WTC11 (cell line): ENCODE measurements at regions not wholly inside any gene's neighbourhood (a gene's known extent, or its start where the extent isn't known, plus 50 kb on each side); places are given as distances from the start of the nearest gene placed in this dataset.

ENCODE experiments used
- ATAC-seq: fragments of 200-7000 bp; cut with Tn5 transposase; 2 replicates; pipeline ENCODE4 v1.10.0; 2021; ENCODE audit warnings: mild to moderate bottlenecking, moderate library complexity
- CTCF ChIA-PET: fragments of 300-600 bp; sonication (Branson Sonifier 250); formaldehyde crosslinking; loops from one replicate; lab custom pipeline; 2021; ENCODE audit warnings: antibody characterized with exemption; lab: Charles Lee
- POLR2A ChIA-PET: fragments of 350-600 bp; sonication (Branson Sonifier 250); formaldehyde crosslinking; loops from one replicate; lab custom pipeline; 2021; ENCODE audit warnings: antibody characterized with exemption; lab: Charles Lee
- DNase-seq: peaks from one replicate; pipeline ENCODE4 v3.0.0; 2021; ENCODE audit warnings: low spot score
- H3K27ac Mint-ChIP-seq: 2 replicates; pipeline ENCODE4 v1.8.0; 2021; ENCODE audit warnings: mixed read lengths
- H3K27me3 Mint-ChIP-seq: 2 replicates; pipeline ENCODE4 v1.8.0; 2021; ENCODE audit warnings: low read depth, mild to moderate bottlenecking, moderate library complexity, mixed read lengths
- H3K36me3 Mint-ChIP-seq: 2 replicates; pipeline ENCODE4 v1.8.0; 2021; ENCODE audit warnings: mixed read lengths
- H3K4me1 Mint-ChIP-seq: 2 replicates; pipeline ENCODE4 v1.8.0; 2022; ENCODE audit warnings: mixed read lengths
- H3K4me3 Mint-ChIP-seq: 2 replicates; pipeline ENCODE4 v1.8.0; 2021; ENCODE audit warnings: mild to moderate bottlenecking, moderate library complexity, mixed read lengths
- H3K9me3 Mint-ChIP-seq: 2 replicates; pipeline ENCODE4 v1.8.0; 2021; ENCODE audit warnings: mixed read lengths
- ATF1 ChIP-seq: sonication (generic); formaldehyde crosslinking; IDR thresholded peaks from 2 replicates; pipeline ENCODE4 v1.8.1; 2023; ENCODE audit warnings: mild to moderate bottlenecking, moderate library complexity, missing genetic modification reagents
- E2F4 ChIP-seq: sonication (generic); formaldehyde crosslinking; IDR thresholded peaks from 2 replicates; pipeline ENCODE4 v1.8.1; 2022; ENCODE audit warnings: low read depth, mild to moderate bottlenecking, moderate library complexity, missing genetic modification reagents, borderline replicate concordance
- FOXP4 ChIP-seq: sonication (generic); formaldehyde crosslinking; IDR thresholded peaks from 2 replicates; pipeline ENCODE4 v1.8.0; 2022; ENCODE audit warnings: mild to moderate bottlenecking, missing genetic modification reagents
- GRHL2 ChIP-seq: fragments of 250-450 bp; sonication (Bioruptor Pico); IDR thresholded peaks from 2 replicates; pipeline ENCODE4 v1.8.0; 2022; ENCODE audit warnings: mild to moderate bottlenecking, moderate library complexity; ENCODE audit not compliant: insufficient replicate concordance, severe bottlenecking
- MXD4 ChIP-seq: fragments of 250-450 bp; sonication (Bioruptor Pico); IDR thresholded peaks from 2 replicates; pipeline ENCODE4 v1.8.0; 2021; ENCODE audit warnings: mild to moderate bottlenecking, moderate library complexity, borderline replicate concordance
- NFATC4 ChIP-seq: fragments of 250-450 bp; sonication (Bioruptor Pico); IDR thresholded peaks from 2 replicates; pipeline ENCODE4 v1.9.0; 2021; ENCODE audit warnings: mild to moderate bottlenecking
- OVOL2 ChIP-seq: fragments of 250-450 bp; sonication (Bioruptor Pico); IDR thresholded peaks from 2 replicates; pipeline ENCODE4 v1.9.0; 2021; ENCODE audit warnings: mild to moderate bottlenecking, borderline replicate concordance
- PRDM15 ChIP-seq: sonication (generic); formaldehyde crosslinking; IDR thresholded peaks from 2 replicates; pipeline ENCODE4 v1.8.0; 2022; ENCODE audit warnings: missing genetic modification reagents
- SMAD3 ChIP-seq: sonication (generic); formaldehyde crosslinking; IDR thresholded peaks from 2 replicates; pipeline ENCODE4 v1.8.0; 2022; ENCODE audit warnings: missing genetic modification reagents, mild to moderate bottlenecking, borderline replicate concordance
- TEAD4 ChIP-seq: sonication (generic); formaldehyde crosslinking; IDR thresholded peaks from 2 replicates; pipeline ENCODE4 v1.8.0; 2022; ENCODE audit warnings: mild to moderate bottlenecking, missing genetic modification reagents
- USF2 ChIP-seq: sonication (generic); formaldehyde crosslinking; IDR thresholded peaks from 2 replicates; pipeline ENCODE4 v1.8.1; 2023; ENCODE audit warnings: mild to moderate bottlenecking, missing genetic modification reagents, moderate library complexity
- ZNF138 ChIP-seq: sonication (generic); formaldehyde crosslinking; conservative IDR thresholded peaks from 2 replicates; pipeline ENCODE4 v1.8.1; 2022; ENCODE audit warnings: mild to moderate bottlenecking, moderate library complexity, missing genetic modification reagents
- ZNF219 ChIP-seq: sonication (generic); formaldehyde crosslinking; IDR thresholded peaks from 2 replicates; pipeline ENCODE4 v1.8.0; 2023; ENCODE audit warnings: missing genetic modification reagents, mild to moderate bottlenecking, borderline replicate concordance
- ZNF317 ChIP-seq: sonication (generic); formaldehyde crosslinking; IDR thresholded peaks from 2 replicates; pipeline ENCODE4 v1.8.1; 2023; ENCODE audit warnings: low read depth, mild to moderate bottlenecking, moderate library complexity, missing genetic modification reagents, borderline replicate concordance
- ZNF396 ChIP-seq: fragments of 250-450 bp; sonication (Bioruptor Pico); IDR thresholded peaks from 2 replicates; pipeline ENCODE4 v1.8.0; 2021; ENCODE audit warnings: mild to moderate bottlenecking, moderate library complexity, borderline replicate concordance
- TF ChIP-seq, protein P1 (sequence below): sonication (generic); formaldehyde crosslinking; IDR thresholded peaks from 2 replicates; pipeline ENCODE4 v1.8.1; 2022; ENCODE audit warnings: mild to moderate bottlenecking, missing genetic modification reagents, moderate library complexity, borderline replicate concordance
- TF ChIP-seq, protein P2 (sequence below): sonication (generic); formaldehyde crosslinking; IDR thresholded peaks from 2 replicates; pipeline ENCODE4 v1.8.1; 2023; ENCODE audit warnings: mild to moderate bottlenecking, missing genetic modification reagents, moderate library complexity
- TF ChIP-seq, protein P3 (sequence below): sonication (generic); formaldehyde crosslinking; IDR thresholded peaks from 2 replicates; pipeline ENCODE4 v1.8.0; 2022; ENCODE audit warnings: mild to moderate bottlenecking, missing genetic modification reagents
- TF ChIP-seq, protein P4 (sequence below): sonication (generic); formaldehyde crosslinking; IDR thresholded peaks from 2 replicates; pipeline ENCODE4 v1.8.0; 2023; ENCODE audit warnings: mild to moderate bottlenecking, missing genetic modification reagents

DNA sequence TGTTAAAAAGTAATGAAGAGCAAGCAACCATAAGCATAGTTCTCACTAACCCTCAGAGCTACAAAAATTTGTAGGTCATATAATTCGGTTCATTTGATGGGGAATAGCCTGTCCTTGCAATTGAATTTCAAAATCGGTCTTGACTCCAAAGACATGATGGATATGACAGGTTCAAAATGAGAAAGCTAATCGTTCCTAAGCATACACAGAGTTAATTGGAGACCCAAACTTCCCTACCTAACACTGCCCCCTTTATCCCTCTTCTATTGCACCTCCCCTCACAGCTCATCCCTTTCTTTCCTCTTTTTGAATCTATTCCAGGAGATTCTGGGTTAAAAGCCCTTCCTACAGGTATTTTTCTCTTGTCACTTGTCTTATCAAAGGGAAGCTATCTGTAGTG, 390.0 kb upstream of the PTBP2 start:
- no peak for TF ChIP-seq E2F4 (CRISPR knock-in tag)
- no peak for TF ChIP-seq ZNF219
- no peak for TF ChIP-seq OVOL2 (CRISPR knock-in tag)
- TF ChIP-seq ZNF317 (CRISPR knock-in tag): no peak
- no peak for TF ChIP-seq SMAD3 (CRISPR knock-in tag)
- TF ChIP-seq ZNF138 (CRISPR knock-in tag): no peak
- TF ChIP-seq ZNF396: no peak
- TF ChIP-seq, protein P1, sequence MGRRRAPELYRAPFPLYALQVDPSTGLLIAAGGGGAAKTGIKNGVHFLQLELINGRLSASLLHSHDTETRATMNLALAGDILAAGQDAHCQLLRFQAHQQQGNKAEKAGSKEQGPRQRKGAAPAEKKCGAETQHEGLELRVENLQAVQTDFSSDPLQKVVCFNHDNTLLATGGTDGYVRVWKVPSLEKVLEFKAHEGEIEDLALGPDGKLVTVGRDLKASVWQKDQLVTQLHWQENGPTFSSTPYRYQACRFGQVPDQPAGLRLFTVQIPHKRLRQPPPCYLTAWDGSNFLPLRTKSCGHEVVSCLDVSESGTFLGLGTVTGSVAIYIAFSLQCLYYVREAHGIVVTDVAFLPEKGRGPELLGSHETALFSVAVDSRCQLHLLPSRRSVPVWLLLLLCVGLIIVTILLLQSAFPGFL (CRISPR knock-in tag): no peak
- no peak for TF ChIP-seq GRHL2
- no peak for TF ChIP-seq PRDM15 (CRISPR knock-in tag)
- TF ChIP-seq, protein P2, sequence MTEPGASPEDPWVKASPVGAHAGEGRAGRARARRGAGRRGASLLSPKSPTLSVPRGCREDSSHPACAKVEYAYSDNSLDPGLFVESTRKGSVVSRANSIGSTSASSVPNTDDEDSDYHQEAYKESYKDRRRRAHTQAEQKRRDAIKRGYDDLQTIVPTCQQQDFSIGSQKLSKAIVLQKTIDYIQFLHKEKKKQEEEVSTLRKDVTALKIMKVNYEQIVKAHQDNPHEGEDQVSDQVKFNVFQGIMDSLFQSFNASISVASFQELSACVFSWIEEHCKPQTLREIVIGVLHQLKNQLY: no peak
- no peak for TF ChIP-seq ATF1 (CRISPR knock-in tag)
- no peak for TF ChIP-seq USF2 (CRISPR knock-in tag)
- TF ChIP-seq FOXP4 (CRISPR knock-in tag): no peak
- ChIA-PET CTCF (interaction anchor here (0.7 kb wide), 1 partner anchor 265 kb away, joined by 3 read pairs; no protein-coding TSS in a partner anchor), POLR2A (interaction anchor here (0.5 kb wide), 1 partner anchor 201 kb away, joined by 3 read pairs; no protein-coding TSS in a partner anchor)
- Mint-ChIP-seq H3K27ac (no peak overlapping the region), H3K9me3 (peaks cover 12% of the 10 kb centered on the region), H3K4me3 (no peak overlapping the region), H3K27me3 (no peaks in the 10 kb centered on the region; the same call in 1 of the 2 replicates), H3K4me1 (no peaks in the 10 kb centered on the region), H3K36me3 (no peaks in the 10 kb centered on the region)
- DNase-seq: no peak
- no peak for ATAC-seq

DNA sequence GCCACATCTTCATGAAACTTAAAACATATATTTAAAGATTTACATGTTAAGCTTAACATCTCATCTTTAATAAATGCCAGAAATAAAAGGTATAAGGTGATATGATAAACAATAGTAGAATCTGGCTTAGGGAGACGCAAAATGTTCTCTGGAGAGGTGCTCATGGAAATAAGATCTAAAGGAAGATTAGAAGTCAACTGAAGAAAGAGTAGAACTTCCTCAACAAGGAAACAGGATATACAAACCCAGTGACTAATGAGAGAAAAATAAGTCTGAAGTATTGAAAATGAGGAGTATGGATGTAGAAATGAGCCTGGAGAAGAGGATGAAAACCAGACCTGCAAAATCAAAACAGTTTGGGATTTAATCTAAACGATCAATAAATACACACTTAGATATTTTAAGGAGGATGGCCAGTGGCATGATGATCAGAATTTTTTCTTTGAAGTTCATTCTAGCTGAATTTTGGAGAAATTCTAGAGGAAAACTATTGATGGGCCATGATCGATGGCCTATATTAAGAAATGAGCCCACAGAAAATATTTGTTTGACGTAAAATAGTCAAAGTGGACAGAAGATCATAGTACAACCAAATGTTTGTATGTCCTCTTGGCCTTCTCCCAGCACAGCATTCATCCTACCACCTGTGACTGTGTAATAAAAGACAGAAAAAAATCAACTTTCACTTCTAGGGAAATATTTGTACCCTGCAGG, 387.9 kb upstream of the PTBP2 start:
- DNase-seq (no peak), ATAC-seq (no peak)
- Mint-ChIP-seq H3K9me3 (peaks cover 12% of the 10 kb centered on the region), H3K27me3 (no peaks in the 10 kb centered on the region; the same call in 1 of the 2 replicates), H3K4me3 (no peak overlapping the region), H3K4me1 (no peaks in the 10 kb centered on the region), H3K27ac (no peak overlapping the region), H3K36me3 (no peaks in the 10 kb centered on the region)
- CTCF ChIA-PET: no interaction called here
- POLR2A ChIA-PET: no interaction called here
- TF ChIP-seq MXD4 (CRISPR knock-in tag): no peak
- TF ChIP-seq, protein P3, sequence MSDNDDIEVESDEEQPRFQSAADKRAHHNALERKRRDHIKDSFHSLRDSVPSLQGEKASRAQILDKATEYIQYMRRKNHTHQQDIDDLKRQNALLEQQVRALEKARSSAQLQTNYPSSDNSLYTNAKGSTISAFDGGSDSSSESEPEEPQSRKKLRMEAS: no peak
- TF ChIP-seq TEAD4 (CRISPR knock-in tag): no peak
- no peak for TF ChIP-seq NFATC4
- TF ChIP-seq, protein P4, sequence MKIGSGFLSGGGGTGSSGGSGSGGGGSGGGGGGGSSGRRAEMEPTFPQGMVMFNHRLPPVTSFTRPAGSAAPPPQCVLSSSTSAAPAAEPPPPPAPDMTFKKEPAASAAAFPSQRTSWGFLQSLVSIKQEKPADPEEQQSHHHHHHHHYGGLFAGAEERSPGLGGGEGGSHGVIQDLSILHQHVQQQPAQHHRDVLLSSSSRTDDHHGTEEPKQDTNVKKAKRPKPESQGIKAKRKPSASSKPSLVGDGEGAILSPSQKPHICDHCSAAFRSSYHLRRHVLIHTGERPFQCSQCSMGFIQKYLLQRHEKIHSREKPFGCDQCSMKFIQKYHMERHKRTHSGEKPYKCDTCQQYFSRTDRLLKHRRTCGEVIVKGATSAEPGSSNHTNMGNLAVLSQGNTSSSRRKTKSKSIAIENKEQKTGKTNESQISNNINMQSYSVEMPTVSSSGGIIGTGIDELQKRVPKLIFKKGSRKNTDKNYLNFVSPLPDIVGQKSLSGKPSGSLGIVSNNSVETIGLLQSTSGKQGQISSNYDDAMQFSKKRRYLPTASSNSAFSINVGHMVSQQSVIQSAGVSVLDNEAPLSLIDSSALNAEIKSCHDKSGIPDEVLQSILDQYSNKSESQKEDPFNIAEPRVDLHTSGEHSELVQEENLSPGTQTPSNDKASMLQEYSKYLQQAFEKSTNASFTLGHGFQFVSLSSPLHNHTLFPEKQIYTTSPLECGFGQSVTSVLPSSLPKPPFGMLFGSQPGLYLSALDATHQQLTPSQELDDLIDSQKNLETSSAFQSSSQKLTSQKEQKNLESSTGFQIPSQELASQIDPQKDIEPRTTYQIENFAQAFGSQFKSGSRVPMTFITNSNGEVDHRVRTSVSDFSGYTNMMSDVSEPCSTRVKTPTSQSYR (CRISPR knock-in tag): no peak
